Keratinocyte (primary cell): ENCODE measurements at regions not wholly inside any gene's neighbourhood (a gene's known extent, or its start where the extent isn't known, plus 50 kb on each side); places are given as distances from the start of the nearest gene placed in this dataset.

Experiments
- DNase-seq: peaks from one replicate; pipeline ENCODE4 v3.0.0-alpha.2; 2011; ENCODE audit warnings: low read depth, missing footprints, low spot score
- FAIRE-seq: peaks from 2 replicates; lab custom pipeline; 2011; peaks lifted over from hg19 to GRCh38; lab: Jason Lieb, UNC
- H2AFZ ChIP-seq: 2 replicates; pipeline ENCODE4 v1.6.0; 2012; ENCODE audit warnings: low read length, control low read depth, inconsistent platforms; ENCODE audit not compliant: control insufficient read depth
- H3K27ac ChIP-seq: 2 replicates; pipeline ENCODE4 v1.5.1; 2011; ENCODE audit warnings: low read length; ENCODE audit not compliant: control insufficient read depth, insufficient read depth
- H3K27me3 ChIP-seq: 3 replicates; pipeline ENCODE4 v1.6.0; 2011; ENCODE audit warnings: low read length; ENCODE audit not compliant: control insufficient read depth, insufficient read depth; ENCODE audit errors: extremely low read depth
- H3K36me3 ChIP-seq, 2 experiments: 2 replicates in 1 of 2; 3 replicates in 1 of 2; pipeline ENCODE4 v1.5.1; 2011; ENCODE audit warnings: low read length in 2 of 2, mild to moderate bottlenecking in 1 of 2; ENCODE audit not compliant: control insufficient read depth in 2 of 2, insufficient read depth in 2 of 2; ENCODE audit errors: extremely low read depth in 1 of 2
- H3K4me1 ChIP-seq: 3 replicates; pipeline ENCODE4 v1.5.1; 2011; ENCODE audit warnings: low read length; ENCODE audit not compliant: control insufficient read depth, insufficient read depth; ENCODE audit errors: extremely low read depth
- H3K4me2 ChIP-seq: 3 replicates; pipeline ENCODE4 v1.6.0; 2011; ENCODE audit warnings: low read depth, low read length; ENCODE audit not compliant: control insufficient read depth, insufficient read depth; ENCODE audit errors: extremely low read depth
- H3K4me3 ChIP-seq, 3 experiments: fragments of 200-600 bp in 1 of 3; sonication (generic) in 1 of 3; 2 replicates in 2 of 3; 3 replicates in 1 of 3; pipeline ENCODE4 v1.5.1; 2011 to 2016; ENCODE audit warnings: low read length in 3 of 3, mild to moderate bottlenecking in 3 of 3, control low read depth in 2 of 3, inconsistent platforms in 1 of 3, low read depth in 1 of 3, mixed read lengths in 1 of 3, mixed run types in 1 of 3, moderate library complexity in 1 of 3; ENCODE audit not compliant: control insufficient read depth in 2 of 3, insufficient read depth in 2 of 3; ENCODE audit errors: extremely low read depth in 1 of 3
- H3K79me2 ChIP-seq: 2 replicates; pipeline ENCODE4 v1.6.0; 2012; ENCODE audit warnings: low read length; ENCODE audit not compliant: control insufficient read depth, insufficient read depth
- H3K9ac ChIP-seq: 3 replicates; pipeline ENCODE4 v1.6.0; 2011; ENCODE audit warnings: low read length; ENCODE audit not compliant: control insufficient read depth, insufficient read depth; ENCODE audit errors: extremely low read depth
- H3K9me1 ChIP-seq: 3 replicates; pipeline ENCODE4 v1.6.0; 2011; ENCODE audit warnings: low read length; ENCODE audit not compliant: control insufficient read depth, insufficient read depth; ENCODE audit errors: extremely low read depth
- H3K9me3 ChIP-seq: 2 replicates; pipeline ENCODE4 v1.5.1; 2012; ENCODE audit warnings: low read depth, low read length; ENCODE audit not compliant: control insufficient read depth
- H4K20me1 ChIP-seq: 3 replicates; pipeline ENCODE4 v1.6.0; 2011; ENCODE audit warnings: low read length; ENCODE audit not compliant: control insufficient read depth, insufficient read depth; ENCODE audit errors: extremely low read depth
- CTCF ChIP-seq, 3 experiments: IDR thresholded peaks in 1 of 3; conservative IDR thresholded peaks in 1 of 3; optimal IDR thresholded peaks in 1 of 3; 2 replicates in 2 of 3; 3 replicates in 1 of 3; pipeline versions ENCODE3 to v1.5.1; 2011; ENCODE audit warnings: low read length in 3 of 3, mild to moderate bottlenecking in 3 of 3, moderate library complexity in 2 of 3, control low read depth in 1 of 3, inconsistent platforms in 1 of 3; ENCODE audit not compliant: insufficient read depth in 2 of 3; ENCODE audit errors: extremely low read depth in 1 of 3
- EZH2 ChIP-seq: IDR thresholded peaks from one replicate; pipeline ENCODE4 v1.6.1; 2012; ENCODE audit warnings: inconsistent platforms, mild to moderate bottlenecking, low read length, moderate library complexity
- dilution Hi-C: fragments of 300-500 bp; cut with MboI; formaldehyde crosslinking; loops from one replicate; pipeline ENCODE4 v1.7.0; 2020; ENCODE audit warnings: low sequenced_read_pairs; ENCODE audit not compliant: extremely low pct_ligation_motif_present

GRCh38 chr2:191521608-191522208 lies 156.2 kb upstream of the NABP1 start:
- Histone ChIP-seq H4K20me1 (no peaks in the 10 kb centered on the region), H3K9me3 (no peaks in the 10 kb centered on the region), H3K27me3 (no peaks in the 10 kb centered on the region), H2AFZ (no peak overlapping the region), H3K4me1 (no peaks in the 10 kb centered on the region), H3K9ac (no peak overlapping the region), H3K4me2 (no peak overlapping the region), H3K36me3 (no peaks in the 10 kb centered on the region), H3K9me1 (no peaks in the 10 kb centered on the region), H3K79me2 (no peaks in the 10 kb centered on the region), H3K27ac (no peak overlapping the region), H3K4me3 (no peak overlapping the region)
- TF ChIP-seq EZH2, result no peak
- TF ChIP-seq CTCF (optimal IDR thresholded peaks at IDR 0.05 in 1 of 3, IDR thresholded peaks at IDR 0.05 in 1 of 3, conservative IDR thresholded peaks at IDR 0.05 in 1 of 3; ENCODE audit: extremely low read depth in 1 of 3, insufficient read depth in 2 of 3, low read length in 3 of 3), result peak in 2 of 3 experiments; percentile 66 to 67
- no peak for FAIRE-seq
- no peak for DNase-seq
- dilution Hi-C loops, result no loop called here

GRCh38 chr2:191522478-191523120 lies 155.3 kb upstream of the NABP1 start:
- H3K27ac ChIP-seq, result no peak overlapping the region
- no peak overlapping the region for H3K9ac ChIP-seq
- dilution Hi-C loops, result no loop called here
- H2AFZ ChIP-seq, result no peak overlapping the region
- H3K4me1 ChIP-seq, result no peaks in the 10 kb centered on the region
- H3K9me1 ChIP-seq, result no peaks in the 10 kb centered on the region
- no peak overlapping the region for H3K4me3 ChIP-seq
- no peaks in the 10 kb centered on the region for H4K20me1 ChIP-seq
- DNase-seq, result no peak
- FAIRE-seq, result no peak
- H3K36me3 ChIP-seq, result no peaks in the 10 kb centered on the region
- H3K27me3 ChIP-seq, result no peaks in the 10 kb centered on the region
- no peaks in the 10 kb centered on the region for H3K9me3 ChIP-seq
- H3K4me2 ChIP-seq, result no peak overlapping the region
- H3K79me2 ChIP-seq, result no peaks in the 10 kb centered on the region
- TF ChIP-seq EZH2 (no peak), CTCF (optimal IDR thresholded peaks at IDR 0.05 in 1 of 3, IDR thresholded peaks at IDR 0.05 in 1 of 3, conservative IDR thresholded peaks at IDR 0.05 in 1 of 3; ENCODE audit: extremely low read depth in 1 of 3, insufficient read depth in 2 of 3, low read length in 3 of 3) (no peak)
